ENCODE measurements at regions not wholly inside any gene's neighbourhood (a gene's known extent, or its start where the extent isn't known, plus 50 kb on each side); places are given as distances from the start of the nearest gene placed in this dataset.

GRCh38 chr6:141152951-141153350, 979.8 kb upstream of the GJE1 start:
- TF ChIP-seq CTCF (conservative IDR thresholded peaks at IDR 0.05; ENCODE audit: low read depth, low read length) (no peak), EZH2 (IDR thresholded peaks at IDR 0.05; ENCODE audit: borderline replicate concordance, low read depth, low read length, poor library complexity, severe bottlenecking) (no peak)

Data from A673 (cell line).